ENCODE measurements at regions not wholly inside any gene's neighbourhood (a gene's known extent, or its start where the extent isn't known, plus 50 kb on each side); places are given as distances from the start of the nearest gene placed in this dataset.

DNA sequence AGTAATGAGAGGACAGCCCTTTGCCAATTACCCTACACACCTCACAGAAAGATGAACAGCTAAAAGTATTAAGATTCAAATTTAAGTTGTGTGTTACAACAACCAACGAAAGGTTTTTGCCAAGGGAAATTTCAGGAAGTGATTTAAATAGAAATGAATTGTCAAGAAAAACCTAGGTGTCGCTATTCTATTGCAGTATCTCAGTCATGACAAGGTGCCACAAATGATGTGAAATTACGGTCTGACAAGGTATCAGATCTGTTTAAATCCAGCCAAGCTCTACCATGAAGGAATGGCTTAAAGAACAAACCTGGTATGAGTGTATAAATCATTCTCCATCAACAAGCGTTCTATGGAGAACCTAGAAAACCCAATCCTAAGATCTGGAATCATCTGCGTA, 189.7 kb downstream of the ATPSCKMT start:
- TF ChIP-seq, protein P1, sequence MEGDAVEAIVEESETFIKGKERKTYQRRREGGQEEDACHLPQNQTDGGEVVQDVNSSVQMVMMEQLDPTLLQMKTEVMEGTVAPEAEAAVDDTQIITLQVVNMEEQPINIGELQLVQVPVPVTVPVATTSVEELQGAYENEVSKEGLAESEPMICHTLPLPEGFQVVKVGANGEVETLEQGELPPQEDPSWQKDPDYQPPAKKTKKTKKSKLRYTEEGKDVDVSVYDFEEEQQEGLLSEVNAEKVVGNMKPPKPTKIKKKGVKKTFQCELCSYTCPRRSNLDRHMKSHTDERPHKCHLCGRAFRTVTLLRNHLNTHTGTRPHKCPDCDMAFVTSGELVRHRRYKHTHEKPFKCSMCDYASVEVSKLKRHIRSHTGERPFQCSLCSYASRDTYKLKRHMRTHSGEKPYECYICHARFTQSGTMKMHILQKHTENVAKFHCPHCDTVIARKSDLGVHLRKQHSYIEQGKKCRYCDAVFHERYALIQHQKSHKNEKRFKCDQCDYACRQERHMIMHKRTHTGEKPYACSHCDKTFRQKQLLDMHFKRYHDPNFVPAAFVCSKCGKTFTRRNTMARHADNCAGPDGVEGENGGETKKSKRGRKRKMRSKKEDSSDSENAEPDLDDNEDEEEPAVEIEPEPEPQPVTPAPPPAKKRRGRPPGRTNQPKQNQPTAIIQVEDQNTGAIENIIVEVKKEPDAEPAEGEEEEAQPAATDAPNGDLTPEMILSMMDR (IDR thresholded peaks at IDR 0.05; ENCODE audit: low read depth, low read length), result no peak
- DNase-seq (ENCODE audit: extremely low read depth, low read depth), result no peak

DNA sequence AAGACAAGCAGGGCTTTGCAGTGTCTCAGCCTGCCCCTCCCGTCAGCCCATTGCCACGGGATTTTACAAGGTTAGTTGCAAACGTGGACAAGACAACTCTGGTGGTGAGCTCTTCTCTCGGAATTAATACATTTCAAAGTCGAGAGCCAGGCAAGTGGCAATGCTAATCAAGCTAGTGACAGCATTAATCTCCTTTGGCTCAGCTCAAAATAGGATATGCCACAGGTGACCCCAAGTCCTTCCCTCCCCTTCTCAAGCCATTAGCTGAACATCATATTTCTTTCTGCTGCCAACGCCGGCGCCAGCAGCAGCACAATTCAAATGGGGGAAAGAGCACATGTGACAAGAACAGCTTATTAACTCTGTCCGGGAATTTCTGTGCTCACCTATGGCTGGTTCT, 190.1 kb downstream of the ATPSCKMT start:
- TF ChIP-seq, protein P1 (IDR thresholded peaks at IDR 0.05; ENCODE audit: low read depth, low read length), result no peak
- DNase-seq (ENCODE audit: extremely low read depth, low read depth), result no peak

DNA sequence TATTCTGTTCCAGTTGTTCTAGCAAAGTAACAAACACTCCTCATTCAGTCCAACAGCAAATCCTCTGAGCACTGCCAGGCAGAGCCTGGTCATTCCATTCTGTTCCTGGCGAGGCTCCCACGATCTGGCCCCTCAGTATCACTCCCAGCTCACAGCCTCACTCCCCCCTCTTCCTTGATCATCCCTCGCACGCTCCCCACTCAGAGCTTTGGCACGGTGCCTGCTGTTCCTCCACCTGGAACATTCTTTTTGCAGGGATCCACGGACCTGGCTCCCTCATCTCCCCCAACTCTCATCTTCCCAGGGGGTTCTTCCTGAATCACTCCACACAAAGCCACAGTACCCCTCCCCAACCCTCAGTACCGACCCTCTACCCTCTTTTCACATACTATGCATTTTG, 192.3 kb downstream of the ATPSCKMT start:
- no peak for DNase-seq (ENCODE audit: extremely low read depth, low read depth)
- TF ChIP-seq, protein P1 (IDR thresholded peaks at IDR 0.05; ENCODE audit: low read depth, low read length), result no peak

DNA sequence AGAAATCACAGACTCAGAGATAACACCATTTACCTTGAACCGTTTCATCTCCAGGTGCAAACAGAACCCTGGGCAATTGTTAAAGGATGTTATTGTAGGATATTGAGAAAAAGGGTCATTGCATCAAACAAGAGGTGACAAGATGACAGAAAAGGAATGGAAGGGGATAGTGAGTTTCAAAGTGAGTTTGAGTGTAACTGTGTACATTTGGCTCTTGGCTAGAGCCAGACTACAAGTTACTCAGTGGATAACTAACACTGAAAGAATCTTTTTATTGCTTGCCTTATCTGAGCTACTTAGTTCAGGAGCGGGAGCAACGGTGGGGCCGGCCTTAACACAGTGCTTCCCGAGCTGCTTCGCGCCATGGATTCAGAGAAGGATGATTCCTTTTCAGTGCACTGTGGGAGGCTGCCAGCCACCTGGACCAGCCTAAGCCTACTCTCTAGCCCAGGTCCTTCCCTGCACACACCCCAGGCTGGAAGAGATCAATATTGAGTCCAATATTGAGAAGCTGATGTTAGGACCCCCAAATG, 193.4 kb downstream of the ATPSCKMT start:
- TF ChIP-seq, protein P1 (IDR thresholded peaks at IDR 0.05; ENCODE audit: low read depth, low read length), result no peak
- no peak for DNase-seq (ENCODE audit: extremely low read depth, low read depth)

DNA sequence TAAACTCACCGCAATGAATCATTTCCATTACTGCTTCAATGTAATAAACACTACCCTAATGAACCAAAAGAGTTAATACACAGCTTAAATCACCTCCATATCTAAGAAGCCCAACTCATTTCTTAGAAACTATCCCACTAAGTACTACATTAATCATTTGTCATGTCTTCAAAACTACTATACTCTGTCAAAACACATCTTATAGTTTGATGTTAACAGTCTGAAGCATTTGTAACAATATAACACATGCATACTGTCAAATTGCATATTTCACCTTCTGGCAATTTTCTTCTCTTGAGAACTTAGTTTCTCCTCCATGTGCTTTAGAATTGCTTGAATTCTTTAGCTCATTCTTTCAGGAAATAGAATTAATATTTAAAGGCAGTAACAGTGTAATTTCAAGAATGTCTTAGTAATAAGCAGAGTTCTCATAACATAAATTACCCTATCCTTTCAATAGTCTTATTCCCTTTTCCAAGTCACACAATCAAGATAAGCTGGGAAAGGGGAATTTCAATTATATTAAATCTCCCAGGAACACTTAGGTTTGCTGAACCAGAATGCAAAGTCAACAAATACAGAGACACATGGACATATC, 199.7 kb downstream of the ATPSCKMT start:
- no peak for DNase-seq (ENCODE audit: extremely low read depth, low read depth)
- TF ChIP-seq, protein P1 (IDR thresholded peaks at IDR 0.05; ENCODE audit: low read depth, low read length), result no peak

DNA sequence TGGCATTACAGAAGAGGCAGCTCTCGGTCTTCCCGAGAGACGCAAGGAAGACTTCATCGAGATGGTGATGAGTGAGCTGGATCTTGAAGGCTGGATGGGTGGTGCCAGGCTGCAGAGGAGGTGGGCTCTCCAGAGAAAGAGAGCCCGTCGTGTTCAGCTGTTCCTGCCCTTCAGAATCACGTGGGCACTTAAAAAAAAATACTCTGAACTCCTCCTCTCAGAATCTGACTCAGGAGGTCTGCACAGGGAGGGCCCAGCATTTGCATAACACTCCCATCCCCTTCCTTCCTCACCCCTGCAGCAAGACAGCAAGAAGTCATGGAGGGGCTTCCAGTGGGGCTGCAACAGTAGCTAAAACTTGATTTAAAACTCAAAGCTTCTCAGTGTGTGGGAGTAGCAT, 203.0 kb downstream of the ATPSCKMT start:
- TF ChIP-seq, protein P1 (IDR thresholded peaks at IDR 0.05; ENCODE audit: low read depth, low read length), result no peak

DNA sequence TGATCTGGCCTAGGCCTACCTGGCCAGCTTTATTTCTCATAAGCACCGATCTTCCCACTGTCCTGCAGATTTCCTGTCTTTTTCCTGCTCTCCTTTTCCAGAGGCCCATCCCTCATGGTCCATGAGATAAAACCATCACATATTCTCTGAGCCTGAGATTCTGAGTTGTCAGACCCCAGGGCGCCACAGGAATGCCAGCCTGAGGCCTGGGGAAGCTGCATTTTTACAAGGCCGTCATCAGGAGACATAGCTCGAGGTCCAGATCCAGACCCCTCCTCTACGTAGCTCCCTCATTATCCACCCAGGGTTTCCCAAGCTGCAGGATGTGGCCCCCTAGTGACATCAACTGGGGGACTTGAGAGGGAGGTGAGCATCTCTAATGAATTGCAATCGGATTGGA, 204.3 kb downstream of the ATPSCKMT start:
- no peak for DNase-seq (ENCODE audit: extremely low read depth, low read depth)
- TF ChIP-seq, protein P1 (IDR thresholded peaks at IDR 0.05; ENCODE audit: low read depth, low read length), result no peak

More for the DNA sequence above, 203.0 kb downstream of the ATPSCKMT start:
- DNase-seq (ENCODE audit: extremely low read depth, low read depth), result no peak
